ENCODE measurements at regions not wholly inside any gene's neighbourhood (a gene's known extent, or its start where the extent isn't known, plus 50 kb on each side); places are given as distances from the start of the nearest gene placed in this dataset.

DNA sequence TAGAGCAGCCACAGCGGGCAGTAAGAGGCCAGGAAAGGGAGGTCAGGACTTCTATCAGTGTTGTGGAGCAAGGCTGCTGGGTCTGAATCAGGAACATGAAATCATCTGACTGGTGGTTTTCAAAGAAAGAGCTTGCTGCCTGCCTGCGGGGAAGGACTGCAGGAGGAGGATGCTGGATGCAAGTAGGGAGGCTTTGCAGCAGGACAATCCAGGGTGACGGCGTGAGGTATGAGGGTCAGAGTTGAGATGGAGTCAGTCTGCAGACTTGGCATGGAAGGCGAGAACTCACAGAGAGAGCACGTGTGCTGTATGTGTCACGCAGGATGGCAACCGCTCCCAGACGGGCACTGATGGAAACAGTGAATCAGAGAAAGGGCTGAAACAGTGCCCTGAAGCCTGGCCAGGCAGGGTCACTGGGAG lies 59.2 kb upstream of the CD93 start:
- H3K27ac ChIP-seq = no peak overlapping the region
- no peaks in the 10 kb centered on the region for H3K36me3 ChIP-seq (ENCODE audit: insufficient read depth)
- no peak overlapping the region for H2AFZ ChIP-seq (ENCODE audit: low read depth)
- H3K79me2 ChIP-seq (ENCODE audit: insufficient read depth, low read depth) = no peaks in the 10 kb centered on the region
- TF ChIP-seq, protein P1, sequence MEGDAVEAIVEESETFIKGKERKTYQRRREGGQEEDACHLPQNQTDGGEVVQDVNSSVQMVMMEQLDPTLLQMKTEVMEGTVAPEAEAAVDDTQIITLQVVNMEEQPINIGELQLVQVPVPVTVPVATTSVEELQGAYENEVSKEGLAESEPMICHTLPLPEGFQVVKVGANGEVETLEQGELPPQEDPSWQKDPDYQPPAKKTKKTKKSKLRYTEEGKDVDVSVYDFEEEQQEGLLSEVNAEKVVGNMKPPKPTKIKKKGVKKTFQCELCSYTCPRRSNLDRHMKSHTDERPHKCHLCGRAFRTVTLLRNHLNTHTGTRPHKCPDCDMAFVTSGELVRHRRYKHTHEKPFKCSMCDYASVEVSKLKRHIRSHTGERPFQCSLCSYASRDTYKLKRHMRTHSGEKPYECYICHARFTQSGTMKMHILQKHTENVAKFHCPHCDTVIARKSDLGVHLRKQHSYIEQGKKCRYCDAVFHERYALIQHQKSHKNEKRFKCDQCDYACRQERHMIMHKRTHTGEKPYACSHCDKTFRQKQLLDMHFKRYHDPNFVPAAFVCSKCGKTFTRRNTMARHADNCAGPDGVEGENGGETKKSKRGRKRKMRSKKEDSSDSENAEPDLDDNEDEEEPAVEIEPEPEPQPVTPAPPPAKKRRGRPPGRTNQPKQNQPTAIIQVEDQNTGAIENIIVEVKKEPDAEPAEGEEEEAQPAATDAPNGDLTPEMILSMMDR (conservative IDR thresholded peaks at IDR 0.05; ENCODE audit: low read depth, low read length) = no peak
- H3K4me1 ChIP-seq (ENCODE audit: low read depth, poor library complexity, severe bottlenecking) = no peaks in the 10 kb centered on the region
- H3K4me3 ChIP-seq (IDR thresholded peaks at IDR 0.05; ENCODE audit: insufficient read depth, low read depth, low read length) = no peak overlapping the region
- H3K4me2 ChIP-seq = no peak overlapping the region
- no peaks in the 10 kb centered on the region for H4K20me1 ChIP-seq (ENCODE audit: insufficient read depth)
- no peak overlapping the region for H3K9ac ChIP-seq
- H3K27me3 ChIP-seq (ENCODE audit: insufficient read depth, low read depth) = no peaks in the 10 kb centered on the region

DNA sequence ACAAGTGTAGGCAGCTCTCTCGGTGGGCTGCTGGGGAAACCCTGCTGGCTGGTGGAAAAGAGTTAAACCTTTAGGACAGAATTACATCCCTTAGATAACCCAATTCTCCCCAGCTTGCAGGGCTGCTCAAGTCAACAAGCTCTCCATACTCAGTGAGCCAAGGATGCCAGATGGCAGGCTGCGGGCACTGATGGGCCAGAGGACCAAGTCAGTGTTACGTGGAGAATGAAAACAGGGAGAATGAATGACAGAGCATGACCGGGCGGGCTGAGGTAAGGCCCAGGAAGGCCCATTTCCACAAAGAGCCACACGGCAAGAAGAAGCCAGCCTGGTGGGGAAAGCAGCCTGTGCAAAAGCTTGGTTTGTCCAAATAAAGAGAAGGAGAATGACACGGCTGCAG lies 58.7 kb upstream of the CD93 start:
- Histone ChIP-seq H3K4me3 (IDR thresholded peaks at IDR 0.05; ENCODE audit: insufficient read depth, low read depth, low read length) (no peak overlapping the region), H3K9ac (no peak overlapping the region), H3K36me3 (ENCODE audit: insufficient read depth) (no peaks in the 10 kb centered on the region), H3K27me3 (ENCODE audit: insufficient read depth, low read depth) (no peaks in the 10 kb centered on the region), H2AFZ (ENCODE audit: low read depth) (no peak overlapping the region), H3K79me2 (ENCODE audit: insufficient read depth, low read depth) (no peaks in the 10 kb centered on the region), H4K20me1 (ENCODE audit: insufficient read depth) (no peaks in the 10 kb centered on the region), H3K4me2 (no peak overlapping the region), H3K27ac (no peak overlapping the region), H3K4me1 (ENCODE audit: low read depth, poor library complexity, severe bottlenecking) (no peaks in the 10 kb centered on the region)
- TF ChIP-seq, protein P1 (conservative IDR thresholded peaks at IDR 0.05; ENCODE audit: low read depth, low read length) = no peak

DNA sequence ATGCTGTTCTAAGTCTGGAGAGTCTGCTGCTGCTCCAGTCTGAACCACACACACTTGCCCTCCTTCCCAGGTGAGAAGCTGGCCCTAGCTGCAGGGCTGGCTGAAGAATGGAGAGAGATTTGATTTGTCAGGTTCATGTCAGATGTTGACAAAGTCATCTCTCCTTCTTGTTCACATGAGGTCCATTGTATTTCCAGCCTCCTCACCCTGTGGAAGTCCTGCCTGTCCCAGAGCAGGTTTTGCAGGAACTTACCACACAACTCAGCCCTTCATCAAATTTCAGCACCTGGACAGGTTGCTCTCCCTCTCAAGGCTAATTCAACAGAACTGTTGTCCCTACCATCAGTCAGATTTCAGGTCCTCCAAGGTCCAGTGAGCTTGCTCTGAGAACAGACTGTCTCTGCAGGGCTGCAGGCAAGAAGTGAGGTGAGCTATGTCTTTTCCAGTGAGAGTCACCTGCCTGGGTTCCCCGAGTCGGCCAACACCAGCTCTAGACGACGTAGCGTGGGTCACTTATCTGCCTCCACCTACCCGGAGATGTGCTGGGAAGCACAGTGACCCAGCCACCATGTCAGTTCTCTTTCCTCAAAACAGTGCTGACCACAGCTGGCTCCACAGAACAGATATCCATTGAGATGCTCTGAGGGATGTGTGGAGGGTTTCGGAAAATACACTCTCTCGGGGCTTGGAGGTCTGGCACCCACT lies 58.0 kb upstream of the CD93 start:
- Histone ChIP-seq H3K9ac (no peak overlapping the region), H3K36me3 (ENCODE audit: insufficient read depth) (no peaks in the 10 kb centered on the region), H3K4me1 (ENCODE audit: low read depth, poor library complexity, severe bottlenecking) (no peaks in the 10 kb centered on the region), H3K4me2 (no peak overlapping the region), H4K20me1 (ENCODE audit: insufficient read depth) (no peaks in the 10 kb centered on the region), H3K79me2 (ENCODE audit: insufficient read depth, low read depth) (no peaks in the 10 kb centered on the region), H2AFZ (ENCODE audit: low read depth) (no peak overlapping the region), H3K27me3 (ENCODE audit: insufficient read depth, low read depth) (no peaks in the 10 kb centered on the region), H3K27ac (no peak overlapping the region), H3K4me3 (IDR thresholded peaks at IDR 0.05; ENCODE audit: insufficient read depth, low read depth, low read length) (no peak overlapping the region)
- TF ChIP-seq, protein P1 (conservative IDR thresholded peaks at IDR 0.05; ENCODE audit: low read depth, low read length) = no peak

DNA sequence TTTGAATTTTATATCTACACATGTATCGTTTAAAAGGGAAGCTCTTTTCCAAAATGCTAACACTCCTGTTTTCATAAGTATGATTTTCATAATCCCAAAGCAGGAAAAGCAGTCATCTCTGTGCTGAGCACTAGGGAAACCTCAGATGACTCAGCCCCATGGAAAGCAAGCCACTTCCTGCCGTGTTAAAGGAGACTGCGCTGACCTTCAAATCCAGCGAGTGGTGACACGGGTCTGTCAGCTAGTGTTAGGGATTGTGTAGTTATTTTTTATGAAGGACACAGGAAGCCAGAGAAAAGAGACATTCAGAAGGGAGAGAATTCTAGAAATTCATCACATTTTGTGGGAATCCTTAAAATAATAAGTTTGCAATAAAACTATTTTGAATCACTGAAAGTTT lies 57.0 kb upstream of the CD93 start:
- Histone ChIP-seq H3K4me1 (ENCODE audit: low read depth, poor library complexity, severe bottlenecking) (no peaks in the 10 kb centered on the region), H3K27me3 (ENCODE audit: insufficient read depth, low read depth) (no peaks in the 10 kb centered on the region), H4K20me1 (ENCODE audit: insufficient read depth) (no peaks in the 10 kb centered on the region), H3K4me3 (IDR thresholded peaks at IDR 0.05; ENCODE audit: insufficient read depth, low read depth, low read length) (no peak overlapping the region), H3K36me3 (ENCODE audit: insufficient read depth) (no peaks in the 10 kb centered on the region), H3K9ac (no peak overlapping the region), H3K27ac (no peak overlapping the region), H3K79me2 (ENCODE audit: insufficient read depth, low read depth) (no peaks in the 10 kb centered on the region), H2AFZ (ENCODE audit: low read depth) (no peak overlapping the region), H3K4me2 (no peak overlapping the region)
- TF ChIP-seq, protein P1 (conservative IDR thresholded peaks at IDR 0.05; ENCODE audit: low read depth, low read length) = no peak

Data from KMS-11 (cell line).